WTC11 (cell line): ENCODE measurements at regions not wholly inside any gene's neighbourhood (a gene's known extent, or its start where the extent isn't known, plus 50 kb on each side); places are given as distances from the start of the nearest gene placed in this dataset.

ENCODE experiments used
- ATAC-seq: fragments of 200-7000 bp; cut with Tn5 transposase; 2 replicates; pipeline ENCODE4 v1.10.0; 2021; ENCODE audit warnings: mild to moderate bottlenecking, moderate library complexity
- CTCF ChIA-PET: fragments of 300-600 bp; sonication (Branson Sonifier 250); formaldehyde crosslinking; loops from one replicate; lab custom pipeline; 2021; ENCODE audit warnings: antibody characterized with exemption; lab: Charles Lee
- POLR2A ChIA-PET: fragments of 350-600 bp; sonication (Branson Sonifier 250); formaldehyde crosslinking; loops from one replicate; lab custom pipeline; 2021; ENCODE audit warnings: antibody characterized with exemption; lab: Charles Lee
- DNase-seq: peaks from one replicate; pipeline ENCODE4 v3.0.0; 2021; ENCODE audit warnings: low spot score
- H3K27ac Mint-ChIP-seq: 2 replicates; pipeline ENCODE4 v1.8.0; 2021; ENCODE audit warnings: mixed read lengths
- H3K27me3 Mint-ChIP-seq: 2 replicates; pipeline ENCODE4 v1.8.0; 2021; ENCODE audit warnings: low read depth, mild to moderate bottlenecking, moderate library complexity, mixed read lengths
- H3K36me3 Mint-ChIP-seq: 2 replicates; pipeline ENCODE4 v1.8.0; 2021; ENCODE audit warnings: mixed read lengths
- H3K4me1 Mint-ChIP-seq: 2 replicates; pipeline ENCODE4 v1.8.0; 2022; ENCODE audit warnings: mixed read lengths
- H3K4me3 Mint-ChIP-seq: 2 replicates; pipeline ENCODE4 v1.8.0; 2021; ENCODE audit warnings: mild to moderate bottlenecking, moderate library complexity, mixed read lengths
- H3K9me3 Mint-ChIP-seq: 2 replicates; pipeline ENCODE4 v1.8.0; 2021; ENCODE audit warnings: mixed read lengths
- AFF4 ChIP-seq: sonication (generic); formaldehyde crosslinking; IDR thresholded peaks from 2 replicates; pipeline ENCODE4 v1.8.1; 2023; ENCODE audit warnings: mild to moderate bottlenecking, missing genetic modification reagents, borderline replicate concordance
- ATF6 ChIP-seq: sonication (generic); formaldehyde crosslinking; IDR thresholded peaks from 2 replicates; pipeline ENCODE4 v1.8.1; 2023; ENCODE audit warnings: mild to moderate bottlenecking, missing genetic modification reagents
- CBFB ChIP-seq: sonication (generic); formaldehyde crosslinking; IDR thresholded peaks from 2 replicates; pipeline ENCODE4 v1.8.1; 2022; ENCODE audit warnings: mild to moderate bottlenecking, low read depth, missing genetic modification reagents
- E2F4 ChIP-seq: sonication (generic); formaldehyde crosslinking; IDR thresholded peaks from 2 replicates; pipeline ENCODE4 v1.8.1; 2022; ENCODE audit warnings: low read depth, mild to moderate bottlenecking, moderate library complexity, missing genetic modification reagents, borderline replicate concordance
- GTF2I ChIP-seq: fragments of 250-450 bp; sonication (Bioruptor Pico); conservative IDR thresholded peaks from 2 replicates; pipeline ENCODE4 v1.4.0; 2021; ENCODE audit warnings: mild to moderate bottlenecking
- MAX ChIP-seq: sonication (generic); formaldehyde crosslinking; IDR thresholded peaks from 2 replicates; pipeline ENCODE4 v1.8.0; 2022; ENCODE audit warnings: mild to moderate bottlenecking, missing genetic modification reagents
- MLX ChIP-seq: sonication (generic); formaldehyde crosslinking; IDR thresholded peaks from 2 replicates; pipeline ENCODE4 v1.8.1; 2023; ENCODE audit warnings: mild to moderate bottlenecking, missing genetic modification reagents, moderate library complexity
- NFE2L1 ChIP-seq: sonication (generic); formaldehyde crosslinking; IDR thresholded peaks from 2 replicates; pipeline ENCODE4 v1.8.1; 2023; ENCODE audit warnings: missing genetic modification reagents
- NR2C2 ChIP-seq: sonication (generic); formaldehyde crosslinking; IDR thresholded peaks from 2 replicates; pipeline ENCODE4 v1.8.0; 2022; ENCODE audit warnings: mild to moderate bottlenecking, missing genetic modification reagents
- NR3C1 ChIP-seq: sonication (generic); formaldehyde crosslinking; conservative IDR thresholded peaks from 2 replicates; pipeline ENCODE4 v1.8.1; 2023; ENCODE audit warnings: low read depth, mild to moderate bottlenecking, missing genetic modification reagents
- SOX15 ChIP-seq: fragments of 250-450 bp; sonication (Bioruptor Pico); IDR thresholded peaks from 2 replicates; pipeline ENCODE4 v1.9.0; 2021; ENCODE audit warnings: mild to moderate bottlenecking
- SP1 ChIP-seq: sonication (generic); formaldehyde crosslinking; conservative IDR thresholded peaks from 2 replicates; pipeline ENCODE4 v1.8.1; 2022; ENCODE audit warnings: missing genetic modification reagents
- TCF7 ChIP-seq: sonication (generic); formaldehyde crosslinking; IDR thresholded peaks from 2 replicates; pipeline ENCODE4 v1.8.0; 2022; ENCODE audit warnings: mild to moderate bottlenecking, low read depth, missing genetic modification reagents, moderate library complexity
- ZNF138 ChIP-seq: sonication (generic); formaldehyde crosslinking; conservative IDR thresholded peaks from 2 replicates; pipeline ENCODE4 v1.8.1; 2022; ENCODE audit warnings: mild to moderate bottlenecking, moderate library complexity, missing genetic modification reagents
- ZNF219 ChIP-seq: sonication (generic); formaldehyde crosslinking; IDR thresholded peaks from 2 replicates; pipeline ENCODE4 v1.8.0; 2023; ENCODE audit warnings: missing genetic modification reagents, mild to moderate bottlenecking, borderline replicate concordance
- ZNF281 ChIP-seq: sonication (generic); formaldehyde crosslinking; IDR thresholded peaks from 2 replicates; pipeline ENCODE4 v1.8.0; 2023; ENCODE audit warnings: mild to moderate bottlenecking, missing genetic modification reagents
- ZNF423 ChIP-seq: fragments of 250-450 bp; sonication (Bioruptor Pico); IDR thresholded peaks from 2 replicates; pipeline ENCODE4 v2.1.2; 2022; ENCODE audit warnings: mild to moderate bottlenecking, moderate library complexity
- ZSCAN18 ChIP-seq: fragments of 250-450 bp; sonication (Bioruptor Pico); IDR thresholded peaks from 2 replicates; pipeline ENCODE4 v2.1.2; 2022; ENCODE audit warnings: mild to moderate bottlenecking, moderate library complexity

GRCh38 chr4:66955784-66956183, 589.5 kb downstream of the CENPC start:
- no peak for DNase-seq
- H3K9me3 Mint-ChIP-seq = peaks cover 7% of the 10 kb centered on the region
- H3K4me3 Mint-ChIP-seq = no peak overlapping the region
- ATAC-seq = no peak
- no peak overlapping the region for H3K27ac Mint-ChIP-seq
- POLR2A ChIA-PET = no interaction called here
- CTCF ChIA-PET = no interaction called here
- H3K27me3 Mint-ChIP-seq = no peaks in the 10 kb centered on the region
- peaks cover 7% of the 10 kb centered on the region for H3K4me1 Mint-ChIP-seq
- no peak for TF ChIP-seq NR2C2
- no peak for TF ChIP-seq AFF4 (CRISPR knock-in tag)
- TF ChIP-seq NR3C1 (CRISPR knock-in tag) = no peak
- TF ChIP-seq NFE2L1 = no peak
- no peaks in the 10 kb centered on the region for H3K36me3 Mint-ChIP-seq

GRCh38 chr4:66949419-66949818, 595.9 kb downstream of the CENPC start:
- DNase-seq = no peak
- Mint-ChIP-seq H3K27ac (peak overlapping the region; percentile 3; the same call in 1 of the 2 replicates), H3K4me1 (peaks cover 12% of the 10 kb centered on the region), H3K27me3 (no peaks in the 10 kb centered on the region), H3K9me3 (no peaks in the 10 kb centered on the region), H3K36me3 (no peaks in the 10 kb centered on the region), H3K4me3 (no peak overlapping the region)
- ATAC-seq = no peak
- CTCF ChIA-PET = no interaction called here
- POLR2A ChIA-PET = no interaction called here
- TF ChIP-seq SOX15 (CRISPR knock-in tag) (no peak), ZNF423 (CRISPR knock-in tag) (no peak), TCF7 (CRISPR knock-in tag) (no peak), MAX (CRISPR knock-in tag) (no peak), GTF2I (CRISPR knock-in tag) (no peak), ZNF281 (CRISPR knock-in tag) (no peak), CBFB (CRISPR knock-in tag) (no peak), ZSCAN18 (CRISPR knock-in tag) (no peak), SP1 (CRISPR knock-in tag) (no peak), AFF4 (CRISPR knock-in tag) (no peak), MLX (CRISPR knock-in tag) (no peak), ATF6 (CRISPR knock-in tag) (no peak), ZNF138 (CRISPR knock-in tag) (no peak), E2F4 (no peak), ZNF219 (CRISPR knock-in tag) (no peak)
